ENCODE measurements at regions not wholly inside any gene's neighbourhood (a gene's known extent, or its start where the extent isn't known, plus 50 kb on each side); places are given as distances from the start of the nearest gene placed in this dataset.

DNA sequence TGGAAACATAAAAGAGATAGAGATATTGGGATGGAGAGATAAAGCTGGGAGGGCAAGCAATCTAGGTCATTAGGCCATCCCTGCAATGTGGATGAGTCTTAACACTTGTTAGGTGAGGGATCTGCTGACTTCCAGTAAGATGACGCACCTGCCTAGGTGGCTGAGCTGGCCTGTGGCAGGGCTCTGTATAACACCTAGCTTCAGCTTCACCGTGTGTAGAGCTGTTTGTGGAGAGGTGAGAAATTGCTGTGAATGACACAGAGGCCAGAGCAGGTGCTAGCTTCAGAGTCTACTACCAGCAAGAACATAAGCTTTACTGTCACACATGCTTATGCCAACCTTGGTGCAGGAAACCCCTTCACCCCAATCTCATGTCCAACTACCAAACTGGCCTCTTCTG lies 1010.0 kb downstream of the TYW1 start:
- Histone ChIP-seq H3K27me3 (ENCODE audit: control insufficient read depth in 4 of 4, insufficient read depth in 4 of 4, low read length in 3 of 4) (no peaks in the 10 kb centered on the region), H3K4me1 (ENCODE audit: control insufficient read depth in 4 of 4, insufficient read depth in 4 of 4, low read length in 3 of 4) (no peaks in the 10 kb centered on the region), H3K27ac (ENCODE audit: low read depth in 1 of 2, low read length in 2 of 2) (no peak overlapping the region), H3K9ac (ENCODE audit: low read depth in 1 of 2, low read length in 2 of 2) (no peak overlapping the region), H3K9me3 (ENCODE audit: control insufficient read depth in 4 of 4, low read length in 3 of 4) (peaks cover 0 to 2% (median 0%) of the 10 kb centered on the region in 4 donors), H3K36me3 (ENCODE audit: control insufficient read depth in 4 of 4, insufficient read depth in 3 of 4, low read depth in 1 of 4, low read length in 3 of 4) (no peaks in the 10 kb centered on the region), H3K4me3 (ENCODE audit: low read depth in 1 of 3, low read length in 3 of 3) (no peak overlapping the region)
- WGBS: 75% methylated on average over 2 of the region's 2 CpGs
- no peak for DNase-seq (ENCODE audit: low spot score)
- no peak for TF ChIP-seq SP1 (IDR thresholded peaks at IDR 0.05)
- no peak for TF ChIP-seq JUND (IDR thresholded peaks at IDR 0.05)
- TF ChIP-seq, protein P1, sequence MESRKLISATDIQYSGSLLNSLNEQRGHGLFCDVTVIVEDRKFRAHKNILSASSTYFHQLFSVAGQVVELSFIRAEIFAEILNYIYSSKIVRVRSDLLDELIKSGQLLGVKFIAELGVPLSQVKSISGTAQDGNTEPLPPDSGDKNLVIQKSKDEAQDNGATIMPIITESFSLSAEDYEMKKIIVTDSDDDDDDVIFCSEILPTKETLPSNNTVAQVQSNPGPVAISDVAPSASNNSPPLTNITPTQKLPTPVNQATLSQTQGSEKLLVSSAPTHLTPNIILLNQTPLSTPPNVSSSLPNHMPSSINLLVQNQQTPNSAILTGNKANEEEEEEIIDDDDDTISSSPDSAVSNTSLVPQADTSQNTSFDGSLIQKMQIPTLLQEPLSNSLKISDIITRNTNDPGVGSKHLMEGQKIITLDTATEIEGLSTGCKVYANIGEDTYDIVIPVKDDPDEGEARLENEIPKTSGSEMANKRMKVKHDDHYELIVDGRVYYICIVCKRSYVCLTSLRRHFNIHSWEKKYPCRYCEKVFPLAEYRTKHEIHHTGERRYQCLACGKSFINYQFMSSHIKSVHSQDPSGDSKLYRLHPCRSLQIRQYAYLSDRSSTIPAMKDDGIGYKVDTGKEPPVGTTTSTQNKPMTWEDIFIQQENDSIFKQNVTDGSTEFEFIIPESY (IDR thresholded peaks at IDR 0.05): no peak

DNA sequence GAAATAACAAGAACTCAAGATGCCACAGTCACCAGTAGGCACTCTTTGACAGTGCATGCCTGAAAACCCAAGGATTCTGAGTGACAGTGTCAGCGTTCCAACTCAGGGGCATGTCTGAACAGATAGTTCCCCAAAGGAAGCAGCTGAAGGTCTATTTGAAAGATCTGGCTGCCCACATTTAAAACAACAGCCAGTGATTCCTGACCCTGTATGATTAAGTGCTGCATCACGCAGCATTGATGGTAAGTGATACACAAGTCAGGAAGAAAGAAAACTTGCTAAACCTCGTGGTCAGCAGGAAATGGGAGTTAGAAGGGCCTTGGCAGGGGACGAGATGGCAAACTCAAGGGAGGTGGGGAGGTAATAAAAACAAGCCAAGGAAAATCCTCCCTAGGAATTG lies 1013.1 kb downstream of the TYW1 start:
- no peak overlapping the region for H3K4me3 ChIP-seq (ENCODE audit: low read depth in 1 of 3, low read length in 3 of 3)
- H3K4me1 ChIP-seq (ENCODE audit: control insufficient read depth in 4 of 4, insufficient read depth in 4 of 4, low read length in 3 of 4): no peaks in the 10 kb centered on the region
- DNase-seq (ENCODE audit: low spot score): no peak
- H3K27ac ChIP-seq (ENCODE audit: low read depth in 1 of 2, low read length in 2 of 2): no peak overlapping the region
- H3K36me3 ChIP-seq (ENCODE audit: control insufficient read depth in 4 of 4, insufficient read depth in 3 of 4, low read depth in 1 of 4, low read length in 3 of 4): no peaks in the 10 kb centered on the region
- no peaks in the 10 kb centered on the region for H3K27me3 ChIP-seq (ENCODE audit: control insufficient read depth in 4 of 4, insufficient read depth in 4 of 4, low read length in 3 of 4)
- TF ChIP-seq, protein P1 (IDR thresholded peaks at IDR 0.05): no peak
- no peak for TF ChIP-seq FOXA2 (IDR thresholded peaks at IDR 0.05)
- TF ChIP-seq RAD21 (IDR thresholded peaks at IDR 0.05): no peak
- no peak for TF ChIP-seq FOXA1 (IDR thresholded peaks at IDR 0.05)
- TF ChIP-seq, protein P2, sequence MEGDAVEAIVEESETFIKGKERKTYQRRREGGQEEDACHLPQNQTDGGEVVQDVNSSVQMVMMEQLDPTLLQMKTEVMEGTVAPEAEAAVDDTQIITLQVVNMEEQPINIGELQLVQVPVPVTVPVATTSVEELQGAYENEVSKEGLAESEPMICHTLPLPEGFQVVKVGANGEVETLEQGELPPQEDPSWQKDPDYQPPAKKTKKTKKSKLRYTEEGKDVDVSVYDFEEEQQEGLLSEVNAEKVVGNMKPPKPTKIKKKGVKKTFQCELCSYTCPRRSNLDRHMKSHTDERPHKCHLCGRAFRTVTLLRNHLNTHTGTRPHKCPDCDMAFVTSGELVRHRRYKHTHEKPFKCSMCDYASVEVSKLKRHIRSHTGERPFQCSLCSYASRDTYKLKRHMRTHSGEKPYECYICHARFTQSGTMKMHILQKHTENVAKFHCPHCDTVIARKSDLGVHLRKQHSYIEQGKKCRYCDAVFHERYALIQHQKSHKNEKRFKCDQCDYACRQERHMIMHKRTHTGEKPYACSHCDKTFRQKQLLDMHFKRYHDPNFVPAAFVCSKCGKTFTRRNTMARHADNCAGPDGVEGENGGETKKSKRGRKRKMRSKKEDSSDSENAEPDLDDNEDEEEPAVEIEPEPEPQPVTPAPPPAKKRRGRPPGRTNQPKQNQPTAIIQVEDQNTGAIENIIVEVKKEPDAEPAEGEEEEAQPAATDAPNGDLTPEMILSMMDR (IDR thresholded peaks at IDR 0.05; ENCODE audit: low read depth, low read length, missing input control): no peak
- no peak for TF ChIP-seq SP1 (IDR thresholded peaks at IDR 0.05)
- no peak for TF ChIP-seq HNF4G (IDR thresholded peaks at IDR 0.05)
- no peak for TF ChIP-seq EGR1 (IDR thresholded peaks at IDR 0.05; ENCODE audit: low read depth in 2 of 2)
- TF ChIP-seq HNF4A (conservative IDR thresholded peaks at IDR 0.05): no peak
- TF ChIP-seq, protein P3, sequence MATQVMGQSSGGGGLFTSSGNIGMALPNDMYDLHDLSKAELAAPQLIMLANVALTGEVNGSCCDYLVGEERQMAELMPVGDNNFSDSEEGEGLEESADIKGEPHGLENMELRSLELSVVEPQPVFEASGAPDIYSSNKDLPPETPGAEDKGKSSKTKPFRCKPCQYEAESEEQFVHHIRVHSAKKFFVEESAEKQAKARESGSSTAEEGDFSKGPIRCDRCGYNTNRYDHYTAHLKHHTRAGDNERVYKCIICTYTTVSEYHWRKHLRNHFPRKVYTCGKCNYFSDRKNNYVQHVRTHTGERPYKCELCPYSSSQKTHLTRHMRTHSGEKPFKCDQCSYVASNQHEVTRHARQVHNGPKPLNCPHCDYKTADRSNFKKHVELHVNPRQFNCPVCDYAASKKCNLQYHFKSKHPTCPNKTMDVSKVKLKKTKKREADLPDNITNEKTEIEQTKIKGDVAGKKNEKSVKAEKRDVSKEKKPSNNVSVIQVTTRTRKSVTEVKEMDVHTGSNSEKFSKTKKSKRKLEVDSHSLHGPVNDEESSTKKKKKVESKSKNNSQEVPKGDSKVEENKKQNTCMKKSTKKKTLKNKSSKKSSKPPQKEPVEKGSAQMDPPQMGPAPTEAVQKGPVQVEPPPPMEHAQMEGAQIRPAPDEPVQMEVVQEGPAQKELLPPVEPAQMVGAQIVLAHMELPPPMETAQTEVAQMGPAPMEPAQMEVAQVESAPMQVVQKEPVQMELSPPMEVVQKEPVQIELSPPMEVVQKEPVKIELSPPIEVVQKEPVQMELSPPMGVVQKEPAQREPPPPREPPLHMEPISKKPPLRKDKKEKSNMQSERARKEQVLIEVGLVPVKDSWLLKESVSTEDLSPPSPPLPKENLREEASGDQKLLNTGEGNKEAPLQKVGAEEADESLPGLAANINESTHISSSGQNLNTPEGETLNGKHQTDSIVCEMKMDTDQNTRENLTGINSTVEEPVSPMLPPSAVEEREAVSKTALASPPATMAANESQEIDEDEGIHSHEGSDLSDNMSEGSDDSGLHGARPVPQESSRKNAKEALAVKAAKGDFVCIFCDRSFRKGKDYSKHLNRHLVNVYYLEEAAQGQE (IDR thresholded peaks at IDR 0.05): no peak
- no peak for TF ChIP-seq GABPA (IDR thresholded peaks at IDR 0.05 in 1 of 2, conservative IDR thresholded peaks at IDR 0.05 in 1 of 2)
- TF ChIP-seq, protein P4, sequence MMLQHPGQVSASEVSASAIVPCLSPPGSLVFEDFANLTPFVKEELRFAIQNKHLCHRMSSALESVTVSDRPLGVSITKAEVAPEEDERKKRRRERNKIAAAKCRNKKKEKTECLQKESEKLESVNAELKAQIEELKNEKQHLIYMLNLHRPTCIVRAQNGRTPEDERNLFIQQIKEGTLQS (IDR thresholded peaks at IDR 0.05): no peak
- no peak for TF ChIP-seq NR2F2 (IDR thresholded peaks at IDR 0.05)
- TF ChIP-seq RXRA (IDR thresholded peaks at IDR 0.05): no peak
- TF ChIP-seq JUND (IDR thresholded peaks at IDR 0.05): no peak
- 58% methylated on average over 4 of the region's 4 CpGs for WGBS
- peaks cover 0 to 7% (median 0%) of the 10 kb centered on the region in 4 donors for H3K9me3 ChIP-seq (ENCODE audit: control insufficient read depth in 4 of 4, low read length in 3 of 4)
- no peak overlapping the region for H3K9ac ChIP-seq (ENCODE audit: low read depth in 1 of 2, low read length in 2 of 2)
